Chondrocyte (in vitro differentiated cells): ENCODE measurements at regions not wholly inside any gene's neighbourhood (a gene's known extent, or its start where the extent isn't known, plus 50 kb on each side); places are given as distances from the start of the nearest gene placed in this dataset.
A peak's percentile ranks its signal among the peaks of the same experiment; 100 is the strongest.

ENCODE experiments used
- DNase-seq: peaks from one replicate; pipeline ENCODE4 v3.0.0; 2021; ENCODE audit warnings: mixed read lengths, low spot score
- H3K27ac Mint-ChIP-seq: one replicate; pipeline ENCODE4 v1.8.0; 2021; ENCODE audit warnings: mild to moderate bottlenecking, moderate library complexity, mixed read lengths; ENCODE audit not compliant: unreplicated experiment
- H3K27me3 Mint-ChIP-seq: 2 replicates; pipeline ENCODE4 v1.8.0; 2021; ENCODE audit warnings: low read depth, mixed read lengths
- H3K36me3 Mint-ChIP-seq: 2 replicates; pipeline ENCODE4 v1.8.0; 2021; ENCODE audit warnings: low read depth, mixed read lengths
- H3K4me1 Mint-ChIP-seq: 2 replicates; pipeline ENCODE4 v1.8.0; 2021; ENCODE audit warnings: low read depth, mild to moderate bottlenecking, mixed read lengths
- H3K4me3 Mint-ChIP-seq: one replicate; pipeline ENCODE4 v1.8.0; 2021; ENCODE audit warnings: mild to moderate bottlenecking, moderate library complexity, mixed read lengths; ENCODE audit not compliant: unreplicated experiment
- H3K9me3 Mint-ChIP-seq: 2 replicates; pipeline ENCODE4 v1.8.0; 2021; ENCODE audit warnings: low read depth, mixed read lengths
- CTCF ChIP-seq: fragments of 200-600 bp; sonication (generic); IDR thresholded peaks from 2 replicates; pipeline ENCODE4 v1.5.0; 2021; ENCODE audit warnings: antibody characterized with exemption, mild to moderate bottlenecking, moderate library complexity

- DNase-seq, result no peak
- Mint-ChIP-seq H3K27me3 (no peaks in the 10 kb centered on the region), H3K36me3 (no peaks in the 10 kb centered on the region), H3K4me1 (peaks cover 58% of the 10 kb centered on the region), H3K27ac (peak overlapping the region; percentile 71), H3K4me3 (no peak overlapping the region), H3K9me3 (no peaks in the 10 kb centered on the region)
- TF ChIP-seq CTCF, result peak; percentile 86
Measured at GRCh38 chr6:53437557-53438202, 88.9 kb upstream of the ELOVL5 start.

- no peaks in the 10 kb centered on the region for H3K36me3 Mint-ChIP-seq
- no peak for DNase-seq
- H3K4me3 Mint-ChIP-seq, result no peak overlapping the region
- H3K27me3 Mint-ChIP-seq, result no peaks in the 10 kb centered on the region
- no peak for TF ChIP-seq CTCF
- H3K4me1 Mint-ChIP-seq, result peaks cover 56% of the 10 kb centered on the region
- H3K9me3 Mint-ChIP-seq, result no peaks in the 10 kb centered on the region
- H3K27ac Mint-ChIP-seq, result peak overlapping the region; percentile 71
Measured at GRCh38 chr6:53436526-53437303, 88.0 kb upstream of the ELOVL5 start.

- Mint-ChIP-seq H3K27ac (no peak overlapping the region), H3K27me3 (no peaks in the 10 kb centered on the region), H3K9me3 (no peaks in the 10 kb centered on the region), H3K4me3 (no peak overlapping the region), H3K36me3 (no peaks in the 10 kb centered on the region), H3K4me1 (peaks cover 31% of the 10 kb centered on the region)
- no peak for TF ChIP-seq CTCF
- no peak for DNase-seq
Measured at GRCh38 chr6:53433951-53434285, 85.2 kb upstream of the ELOVL5 start.

GRCh38 chr6:53433261-53433950 lies 84.7 kb upstream of the ELOVL5 start:
- TF ChIP-seq CTCF, result no peak
- H3K27ac Mint-ChIP-seq, result no peak overlapping the region
- DNase-seq, result no peak
- peaks cover 27% of the 10 kb centered on the region for H3K4me1 Mint-ChIP-seq
- H3K27me3 Mint-ChIP-seq, result no peaks in the 10 kb centered on the region
- H3K36me3 Mint-ChIP-seq, result no peaks in the 10 kb centered on the region
- no peaks in the 10 kb centered on the region for H3K9me3 Mint-ChIP-seq
- no peak overlapping the region for H3K4me3 Mint-ChIP-seq

GRCh38 chr6:53432318-53433161 lies 83.8 kb upstream of the ELOVL5 start:
- DNase-seq, result no peak
- H3K9me3 Mint-ChIP-seq, result no peaks in the 10 kb centered on the region
- H3K4me1 Mint-ChIP-seq, result peaks cover 22% of the 10 kb centered on the region
- TF ChIP-seq CTCF, result no peak
- no peak overlapping the region for H3K27ac Mint-ChIP-seq
- H3K4me3 Mint-ChIP-seq, result no peak overlapping the region
- no peaks in the 10 kb centered on the region for H3K36me3 Mint-ChIP-seq
- H3K27me3 Mint-ChIP-seq, result no peaks in the 10 kb centered on the region
